ENCODE measurements at regions not wholly inside any gene's neighbourhood (a gene's known extent, or its start where the extent isn't known, plus 50 kb on each side); places are given as distances from the start of the nearest gene placed in this dataset.

DNA sequence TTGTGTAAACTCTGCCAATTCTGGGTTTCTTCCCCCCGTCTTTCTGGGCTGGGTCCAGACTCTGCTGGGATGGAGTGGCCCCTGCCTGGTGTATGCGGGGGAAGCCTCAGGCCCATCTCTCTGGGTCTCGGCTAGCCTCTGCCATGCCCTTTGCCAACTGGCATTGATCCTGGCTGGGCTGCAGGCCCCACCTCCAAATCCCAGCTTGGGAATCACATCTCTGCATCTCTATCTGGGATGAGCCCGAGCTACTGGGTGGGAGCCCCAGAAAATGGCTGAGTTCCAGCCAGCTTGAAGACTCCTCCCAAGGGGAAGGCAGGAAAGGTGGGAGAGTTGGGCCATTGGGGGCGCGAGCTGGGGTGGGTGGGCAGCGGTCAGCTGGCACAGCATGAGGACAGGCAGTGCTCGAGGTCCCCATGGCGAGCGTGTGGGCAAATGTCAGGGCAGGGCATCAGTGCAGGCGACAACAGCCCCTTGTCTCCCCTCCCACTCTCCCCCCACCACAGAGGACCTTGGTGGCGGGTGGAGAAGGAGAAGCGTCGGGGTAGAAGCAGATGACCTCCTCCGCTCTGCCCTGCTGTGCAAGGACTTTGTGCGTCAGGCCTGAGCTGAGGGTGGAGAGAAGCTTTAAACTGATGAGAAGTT, 139.4 kb downstream of the ASB1 start:
- H3K9me3 ChIP-seq (ENCODE audit: control insufficient read depth, insufficient read depth, low read length): no peaks in the 10 kb centered on the region
- no peaks in the 10 kb centered on the region for H3K27me3 ChIP-seq (ENCODE audit: control insufficient read depth, insufficient read depth, low read length)
- no peaks in the 10 kb centered on the region for H3K36me3 ChIP-seq (ENCODE audit: control insufficient read depth, insufficient read depth, low read length)
- H3K4me3 ChIP-seq (ENCODE audit: low read depth, low read length): no peak overlapping the region
- H3K4me1 ChIP-seq (ENCODE audit: control insufficient read depth, insufficient read depth, low read length): peaks cover 2% of the 10 kb centered on the region
- no peak overlapping the region for H3K9ac ChIP-seq (ENCODE audit: low read depth, low read length)

DNA sequence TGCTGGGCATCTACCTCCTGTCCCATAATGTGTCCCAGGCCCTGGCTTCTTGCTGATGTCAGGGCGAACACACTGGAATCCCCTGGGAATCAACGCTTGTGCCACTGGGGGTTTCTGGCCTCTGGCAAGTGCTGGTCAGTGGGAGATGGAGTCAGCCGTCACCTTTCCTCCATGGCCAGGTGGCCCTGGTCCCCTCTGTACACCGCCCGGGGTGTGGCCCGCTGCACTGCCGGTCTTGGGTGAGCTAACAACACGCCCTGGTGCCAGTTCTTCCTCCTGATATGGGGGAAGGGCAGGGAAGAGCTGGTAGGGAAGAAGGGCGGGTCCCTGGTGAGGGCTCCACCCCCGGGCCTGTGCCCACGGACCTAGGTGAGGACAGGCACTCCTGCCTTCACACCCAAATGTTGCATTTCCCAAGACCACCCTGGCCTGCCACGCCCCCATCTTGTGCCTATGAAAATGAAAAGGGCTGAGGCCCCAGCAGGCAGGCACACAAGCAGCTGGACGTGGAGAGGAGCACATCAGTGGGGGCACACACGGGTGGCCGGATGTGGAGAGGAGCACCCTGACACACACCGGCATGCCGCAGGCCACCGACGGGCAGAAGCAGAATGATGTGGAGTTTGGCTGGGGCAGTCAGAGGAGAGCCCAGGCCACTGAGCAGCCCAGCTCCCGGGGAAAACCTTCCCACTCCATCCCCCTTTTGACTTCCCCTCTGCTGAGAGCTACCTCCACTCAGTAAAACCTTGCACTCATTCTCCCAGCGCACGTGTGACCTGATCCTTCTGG, 140.5 kb downstream of the ASB1 start:
- Histone ChIP-seq H3K9ac (ENCODE audit: low read depth, low read length) (no peak overlapping the region), H3K9me3 (ENCODE audit: control insufficient read depth, insufficient read depth, low read length) (no peaks in the 10 kb centered on the region), H3K4me3 (ENCODE audit: low read depth, low read length) (no peak overlapping the region), H3K27me3 (ENCODE audit: control insufficient read depth, insufficient read depth, low read length) (no peaks in the 10 kb centered on the region), H3K36me3 (ENCODE audit: control insufficient read depth, insufficient read depth, low read length) (no peaks in the 10 kb centered on the region), H3K4me1 (ENCODE audit: control insufficient read depth, insufficient read depth, low read length) (peaks cover 2% of the 10 kb centered on the region)

DNA sequence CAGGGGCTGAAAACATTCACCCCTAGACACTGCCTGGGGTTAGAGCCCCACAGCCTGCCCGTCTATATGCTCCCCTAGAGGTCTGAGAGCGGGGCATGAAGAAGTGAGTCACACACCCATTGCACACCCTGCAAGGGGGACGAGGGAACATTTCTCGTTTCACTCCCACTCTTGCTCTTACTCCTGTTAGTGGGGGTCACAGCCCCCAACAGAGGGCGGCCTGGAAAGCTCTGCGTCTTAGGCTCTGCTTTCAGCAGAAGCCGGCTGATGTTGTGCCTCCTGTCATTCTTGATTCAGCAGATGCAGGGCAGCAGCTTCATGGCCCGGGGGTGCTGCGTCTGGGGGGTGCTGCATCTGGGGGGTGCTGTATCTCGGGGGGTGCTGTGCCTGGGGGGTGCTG, 141.3 kb downstream of the ASB1 start:
- Histone ChIP-seq H3K9me3 (ENCODE audit: control insufficient read depth, insufficient read depth, low read length) (no peaks in the 10 kb centered on the region), H3K36me3 (ENCODE audit: control insufficient read depth, insufficient read depth, low read length) (no peaks in the 10 kb centered on the region), H3K9ac (ENCODE audit: low read depth, low read length) (no peak overlapping the region), H3K27me3 (ENCODE audit: control insufficient read depth, insufficient read depth, low read length) (no peaks in the 10 kb centered on the region), H3K4me3 (ENCODE audit: low read depth, low read length) (no peak overlapping the region), H3K4me1 (ENCODE audit: control insufficient read depth, insufficient read depth, low read length) (peaks cover 2% of the 10 kb centered on the region)

DNA sequence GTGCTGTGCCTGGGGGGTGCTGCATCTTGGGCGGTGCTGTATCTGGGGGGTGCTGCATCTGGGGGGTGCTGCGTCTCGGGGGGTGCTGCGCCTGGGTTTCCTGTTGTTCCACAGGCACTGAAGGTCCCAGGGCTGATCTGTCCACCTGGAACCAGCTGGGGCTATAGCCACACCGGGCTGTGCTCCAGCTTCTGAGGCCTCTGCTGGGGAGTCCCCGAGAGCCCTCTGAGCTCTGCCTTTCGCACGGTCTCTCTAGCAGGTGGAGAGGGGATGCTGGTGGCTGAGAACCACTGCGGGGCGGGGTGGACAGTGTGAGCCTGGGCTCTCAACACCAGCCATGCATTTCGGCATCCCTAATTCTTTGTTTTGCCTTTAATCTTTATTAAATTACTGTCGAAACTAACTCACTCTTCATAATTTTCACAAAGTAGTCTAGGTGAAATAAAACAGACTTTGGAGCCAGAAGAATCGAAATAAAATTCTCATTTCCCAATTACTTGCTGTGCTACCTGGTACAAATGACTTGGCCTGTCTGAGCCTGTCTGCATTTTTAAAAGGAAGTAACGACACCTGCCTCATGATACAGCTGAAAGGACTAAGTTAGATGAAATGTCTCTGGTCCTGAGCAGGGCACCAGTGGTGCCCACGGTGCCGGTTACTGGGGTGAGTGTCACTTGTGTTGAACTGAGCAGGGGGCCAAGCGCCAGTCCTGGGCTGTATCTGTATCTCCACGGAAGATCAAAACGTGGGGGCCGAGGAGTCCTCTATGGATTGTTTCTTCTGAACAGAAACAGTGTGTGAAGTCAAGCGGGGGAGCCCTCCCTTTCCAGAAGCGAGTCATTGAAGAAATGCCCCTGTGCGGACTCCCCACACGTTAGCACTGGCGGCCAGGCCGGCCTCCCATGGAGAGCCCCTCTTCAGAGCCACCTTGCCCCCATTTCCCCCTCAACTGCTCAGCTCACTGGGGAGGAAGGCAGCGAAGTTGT, 142.0 kb downstream of the ASB1 start:
- Histone ChIP-seq H3K4me3 (ENCODE audit: low read depth, low read length) (no peak overlapping the region), H3K4me1 (ENCODE audit: control insufficient read depth, insufficient read depth, low read length) (peaks cover 2% of the 10 kb centered on the region), H3K9me3 (ENCODE audit: control insufficient read depth, insufficient read depth, low read length) (no peaks in the 10 kb centered on the region), H3K36me3 (ENCODE audit: control insufficient read depth, insufficient read depth, low read length) (no peaks in the 10 kb centered on the region), H3K27me3 (ENCODE audit: control insufficient read depth, insufficient read depth, low read length) (no peaks in the 10 kb centered on the region), H3K9ac (ENCODE audit: low read depth, low read length) (no peak overlapping the region)

DNA sequence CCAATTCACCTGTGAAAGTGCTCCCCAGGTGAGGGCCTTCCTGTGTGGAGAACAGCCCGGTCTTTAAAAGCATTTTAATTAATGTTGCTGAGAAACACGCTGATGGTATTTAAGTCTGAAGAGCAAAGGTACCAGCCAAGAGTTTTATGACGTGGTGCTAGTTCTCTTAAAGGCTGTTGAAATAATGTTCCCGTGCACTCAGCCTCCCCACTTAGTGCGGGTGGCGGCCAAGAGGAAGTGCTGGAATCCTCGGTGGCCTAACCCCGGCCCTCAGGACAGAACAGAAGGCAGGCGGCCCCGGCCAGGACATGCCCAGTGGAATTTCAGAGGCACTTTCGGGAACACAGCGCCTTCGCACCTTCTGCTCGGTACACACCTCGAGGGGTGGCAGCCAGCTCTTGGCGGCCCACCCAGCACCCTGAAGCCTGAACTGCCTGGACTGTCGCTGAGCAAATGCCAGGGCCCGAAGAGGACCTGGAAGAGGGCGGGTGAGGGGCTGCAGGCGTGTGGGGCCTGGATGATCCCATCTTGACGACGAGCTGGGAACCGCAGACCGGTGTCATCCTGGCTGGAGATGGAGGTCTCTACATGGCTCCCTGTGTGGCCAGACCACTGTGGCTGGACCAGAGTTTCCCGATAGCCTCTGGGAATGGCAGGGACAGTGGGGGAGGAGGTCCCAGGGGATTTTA, 142.9 kb downstream of the ASB1 start:
- no peaks in the 10 kb centered on the region for H3K27me3 ChIP-seq (ENCODE audit: control insufficient read depth, insufficient read depth, low read length)
- no peaks in the 10 kb centered on the region for H3K4me1 ChIP-seq (ENCODE audit: control insufficient read depth, insufficient read depth, low read length)
- no peak overlapping the region for H3K9ac ChIP-seq (ENCODE audit: low read depth, low read length)
- no peaks in the 10 kb centered on the region for H3K9me3 ChIP-seq (ENCODE audit: control insufficient read depth, insufficient read depth, low read length)
- H3K36me3 ChIP-seq (ENCODE audit: control insufficient read depth, insufficient read depth, low read length): no peaks in the 10 kb centered on the region
- H3K4me3 ChIP-seq (ENCODE audit: low read depth, low read length): no peak overlapping the region

DNA sequence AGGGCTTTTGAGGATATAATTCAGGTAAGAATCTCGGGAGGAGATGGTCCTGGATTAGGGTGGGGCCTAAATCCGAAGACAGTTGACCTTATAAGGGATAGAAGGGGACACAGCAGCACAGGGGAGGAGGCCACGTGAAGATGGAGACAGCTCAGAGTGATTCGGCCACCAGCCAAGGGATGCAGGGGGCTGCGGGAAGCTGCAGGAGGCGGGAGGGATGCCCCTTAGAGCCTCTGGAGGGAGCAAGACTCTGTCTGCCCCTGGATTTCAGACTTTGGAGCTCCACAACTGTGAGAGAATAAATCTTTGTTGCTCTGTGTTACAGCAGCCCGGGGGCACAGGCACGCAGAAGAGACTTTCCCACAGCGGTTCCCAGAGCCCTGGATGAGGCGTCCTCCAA, 143.7 kb downstream of the ASB1 start:
- Histone ChIP-seq H3K36me3 (ENCODE audit: control insufficient read depth, insufficient read depth, low read length) (no peaks in the 10 kb centered on the region), H3K9ac (ENCODE audit: low read depth, low read length) (no peak overlapping the region), H3K4me1 (ENCODE audit: control insufficient read depth, insufficient read depth, low read length) (no peaks in the 10 kb centered on the region), H3K27me3 (ENCODE audit: control insufficient read depth, insufficient read depth, low read length) (no peaks in the 10 kb centered on the region), H3K4me3 (ENCODE audit: low read depth, low read length) (no peak overlapping the region), H3K9me3 (ENCODE audit: control insufficient read depth, insufficient read depth, low read length) (no peaks in the 10 kb centered on the region)

DNA sequence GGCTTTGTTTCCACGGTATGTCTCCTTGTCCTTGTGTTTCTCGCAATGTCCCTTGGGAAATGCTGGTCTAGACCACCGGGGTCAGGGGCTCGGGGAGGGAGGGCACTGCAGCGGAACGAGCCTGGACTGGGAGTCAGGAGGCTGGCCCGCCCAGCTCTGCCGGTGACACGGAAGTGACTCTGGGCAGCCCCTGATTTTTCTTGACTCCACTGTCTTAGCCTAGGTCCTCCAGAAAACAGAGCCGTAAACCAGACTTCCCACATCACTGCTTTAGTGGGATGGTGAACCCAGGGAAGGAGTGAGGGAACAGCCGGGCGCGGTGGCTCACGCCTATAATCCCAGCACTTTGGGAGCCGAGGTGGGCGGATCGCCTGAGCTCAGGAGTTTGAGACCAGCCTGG, 144.2 kb downstream of the ASB1 start:
- Histone ChIP-seq H3K27me3 (ENCODE audit: control insufficient read depth, insufficient read depth, low read length) (no peaks in the 10 kb centered on the region), H3K36me3 (ENCODE audit: control insufficient read depth, insufficient read depth, low read length) (no peaks in the 10 kb centered on the region), H3K9ac (ENCODE audit: low read depth, low read length) (no peak overlapping the region), H3K9me3 (ENCODE audit: control insufficient read depth, insufficient read depth, low read length) (no peaks in the 10 kb centered on the region), H3K4me1 (ENCODE audit: control insufficient read depth, insufficient read depth, low read length) (no peaks in the 10 kb centered on the region), H3K4me3 (ENCODE audit: low read depth, low read length) (no peak overlapping the region)

DNA sequence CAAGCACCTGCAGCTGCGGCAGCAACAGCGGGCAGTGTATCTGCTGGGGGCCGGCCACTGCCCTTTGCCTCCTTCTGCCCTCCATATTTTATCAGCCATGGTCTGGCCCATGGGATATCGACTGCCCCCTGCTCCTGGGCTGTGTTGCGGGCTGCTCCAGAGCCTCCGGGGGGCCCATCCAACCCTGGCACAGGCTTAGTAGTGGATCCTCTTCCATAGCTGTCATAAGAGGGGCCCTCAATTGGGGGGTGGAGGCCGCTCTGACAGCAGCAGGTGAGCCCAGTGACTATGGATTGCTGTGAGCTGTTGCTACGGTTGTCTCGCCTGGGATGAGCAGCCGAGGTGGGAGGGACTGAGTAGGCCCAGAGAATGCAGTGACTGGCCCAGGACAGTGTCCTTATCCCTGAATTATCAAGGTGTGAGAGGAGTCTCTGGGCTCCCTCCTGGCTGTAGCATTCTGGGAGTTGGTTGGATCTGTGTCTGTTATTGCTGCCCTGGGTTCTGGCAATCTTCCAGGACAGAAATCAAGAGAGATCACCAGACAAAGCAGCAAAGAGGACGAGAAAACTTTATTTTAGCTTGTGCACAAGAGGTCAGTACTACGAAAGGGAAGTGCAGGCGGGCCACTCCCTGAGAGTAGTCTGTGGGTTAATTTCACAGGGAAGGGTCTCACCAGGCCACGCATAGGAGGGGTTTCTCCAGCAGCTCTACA, 145.1 kb downstream of the ASB1 start:
- no peak overlapping the region for H3K9ac ChIP-seq (ENCODE audit: low read depth, low read length)
- H3K9me3 ChIP-seq (ENCODE audit: control insufficient read depth, insufficient read depth, low read length): no peaks in the 10 kb centered on the region
- H3K4me3 ChIP-seq (ENCODE audit: low read depth, low read length): no peak overlapping the region
- H3K4me1 ChIP-seq (ENCODE audit: control insufficient read depth, insufficient read depth, low read length): no peaks in the 10 kb centered on the region
- H3K27me3 ChIP-seq (ENCODE audit: control insufficient read depth, insufficient read depth, low read length): no peaks in the 10 kb centered on the region
- no peaks in the 10 kb centered on the region for H3K36me3 ChIP-seq (ENCODE audit: control insufficient read depth, insufficient read depth, low read length)

DNA sequence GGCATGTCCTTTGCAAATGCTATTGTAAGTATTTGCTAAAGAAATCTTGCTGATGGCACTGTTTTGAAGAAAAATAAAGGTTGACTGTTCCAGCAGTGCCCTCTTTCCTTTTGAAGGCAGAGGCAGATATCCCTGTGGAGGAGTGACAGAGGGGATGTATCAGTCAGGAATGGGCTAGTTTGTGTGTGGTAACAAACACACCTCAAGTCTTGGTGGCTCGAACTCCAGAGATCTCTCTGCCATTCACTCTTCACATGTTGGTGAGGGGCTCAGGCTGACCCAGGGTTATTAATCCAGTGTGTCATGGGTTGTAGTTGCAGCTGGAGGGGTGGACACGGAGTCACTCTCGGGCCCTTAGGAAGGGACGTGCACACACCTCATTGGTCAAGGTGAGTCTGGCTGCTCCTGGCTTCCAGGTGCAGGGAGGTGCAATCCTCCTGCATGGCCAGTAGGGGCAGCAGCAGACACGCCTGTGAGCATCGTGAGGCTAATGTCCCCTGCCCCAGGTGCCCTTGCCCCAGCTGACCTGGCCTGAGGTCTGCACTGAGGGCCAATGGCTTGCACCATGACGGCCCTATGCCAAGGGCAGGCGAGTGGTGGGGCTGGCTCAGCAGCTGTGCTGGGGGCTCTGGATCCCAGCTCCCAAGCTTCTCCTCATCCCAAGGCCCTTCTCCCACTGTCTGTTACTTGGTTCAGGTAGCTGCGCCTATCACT, 146.5 kb downstream of the ASB1 start:
- Histone ChIP-seq H3K36me3 (ENCODE audit: control insufficient read depth, insufficient read depth, low read length) (no peaks in the 10 kb centered on the region), H3K4me3 (ENCODE audit: low read depth, low read length) (no peak overlapping the region), H3K9ac (ENCODE audit: low read depth, low read length) (no peak overlapping the region), H3K27me3 (ENCODE audit: control insufficient read depth, insufficient read depth, low read length) (no peaks in the 10 kb centered on the region), H3K4me1 (ENCODE audit: control insufficient read depth, insufficient read depth, low read length) (no peaks in the 10 kb centered on the region), H3K9me3 (ENCODE audit: control insufficient read depth, insufficient read depth, low read length) (no peaks in the 10 kb centered on the region)

DNA sequence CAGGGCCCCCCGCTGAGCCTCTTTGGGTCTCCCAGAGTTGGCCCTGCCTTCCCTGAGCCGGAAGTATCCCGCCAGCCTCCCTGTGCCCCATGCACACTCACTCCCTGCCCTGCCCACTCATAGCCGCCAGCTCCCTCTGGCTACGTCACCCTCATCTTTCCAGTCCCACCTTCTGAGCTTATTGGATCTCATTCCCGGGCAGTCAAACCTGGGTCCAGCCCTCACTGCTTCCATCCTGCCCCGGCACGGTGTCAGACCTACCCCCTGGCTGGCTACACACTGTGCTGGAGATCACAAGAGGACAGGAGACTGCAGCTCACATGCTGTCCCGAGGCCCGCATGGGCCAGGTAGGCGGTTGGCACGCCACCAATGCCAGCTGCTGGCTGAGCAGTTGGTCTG, 147.2 kb downstream of the ASB1 start:
- H3K4me3 ChIP-seq (ENCODE audit: low read depth, low read length): no peak overlapping the region
- H3K9me3 ChIP-seq (ENCODE audit: control insufficient read depth, insufficient read depth, low read length): no peaks in the 10 kb centered on the region
- H3K36me3 ChIP-seq (ENCODE audit: control insufficient read depth, insufficient read depth, low read length): no peaks in the 10 kb centered on the region
- H3K4me1 ChIP-seq (ENCODE audit: control insufficient read depth, insufficient read depth, low read length): no peaks in the 10 kb centered on the region
- H3K9ac ChIP-seq (ENCODE audit: low read depth, low read length): no peak overlapping the region
- H3K27me3 ChIP-seq (ENCODE audit: control insufficient read depth, insufficient read depth, low read length): no peaks in the 10 kb centered on the region
